ENCODE measurements at regions not wholly inside any gene's neighbourhood (a gene's known extent, or its start where the extent isn't known, plus 50 kb on each side); places are given as distances from the start of the nearest gene placed in this dataset.

DNA sequence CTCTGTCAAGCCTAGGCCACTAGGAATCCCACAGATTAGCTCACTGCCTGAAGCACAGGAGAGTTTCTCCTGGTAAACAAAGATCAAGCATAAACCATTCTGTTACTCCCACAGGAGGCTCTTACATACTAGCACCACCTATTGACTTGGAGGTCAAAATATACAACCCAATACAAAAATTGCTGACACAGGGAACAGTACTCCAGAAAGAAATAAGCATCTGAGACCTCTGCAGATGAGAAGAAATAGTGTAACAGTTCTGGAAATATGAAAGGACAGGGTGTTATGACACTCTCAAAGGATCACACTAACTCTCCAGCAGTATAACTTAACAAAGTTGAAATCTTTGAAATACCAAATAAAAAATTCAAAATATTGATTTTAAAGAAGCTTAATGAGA is 269.6 kb upstream of the ARRDC3 start:
- TF ChIP-seq, protein P1, sequence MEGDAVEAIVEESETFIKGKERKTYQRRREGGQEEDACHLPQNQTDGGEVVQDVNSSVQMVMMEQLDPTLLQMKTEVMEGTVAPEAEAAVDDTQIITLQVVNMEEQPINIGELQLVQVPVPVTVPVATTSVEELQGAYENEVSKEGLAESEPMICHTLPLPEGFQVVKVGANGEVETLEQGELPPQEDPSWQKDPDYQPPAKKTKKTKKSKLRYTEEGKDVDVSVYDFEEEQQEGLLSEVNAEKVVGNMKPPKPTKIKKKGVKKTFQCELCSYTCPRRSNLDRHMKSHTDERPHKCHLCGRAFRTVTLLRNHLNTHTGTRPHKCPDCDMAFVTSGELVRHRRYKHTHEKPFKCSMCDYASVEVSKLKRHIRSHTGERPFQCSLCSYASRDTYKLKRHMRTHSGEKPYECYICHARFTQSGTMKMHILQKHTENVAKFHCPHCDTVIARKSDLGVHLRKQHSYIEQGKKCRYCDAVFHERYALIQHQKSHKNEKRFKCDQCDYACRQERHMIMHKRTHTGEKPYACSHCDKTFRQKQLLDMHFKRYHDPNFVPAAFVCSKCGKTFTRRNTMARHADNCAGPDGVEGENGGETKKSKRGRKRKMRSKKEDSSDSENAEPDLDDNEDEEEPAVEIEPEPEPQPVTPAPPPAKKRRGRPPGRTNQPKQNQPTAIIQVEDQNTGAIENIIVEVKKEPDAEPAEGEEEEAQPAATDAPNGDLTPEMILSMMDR (IDR thresholded peaks at IDR 0.05) = no peak
- intact Hi-C loops (cut with DNase I, micrococcal nuclease) = no loop called here
- Histone ChIP-seq H3K4me3 (no peak overlapping the region), H3K4me1 (ENCODE audit: low read depth) (no peaks in the 10 kb centered on the region), H3K36me3 (ENCODE audit: low read depth) (no peaks in the 10 kb centered on the region), H3K9me3 (peaks cover 8% of the 10 kb centered on the region)
- ATAC-seq = no peak
- no peak for DNase-seq

DNA sequence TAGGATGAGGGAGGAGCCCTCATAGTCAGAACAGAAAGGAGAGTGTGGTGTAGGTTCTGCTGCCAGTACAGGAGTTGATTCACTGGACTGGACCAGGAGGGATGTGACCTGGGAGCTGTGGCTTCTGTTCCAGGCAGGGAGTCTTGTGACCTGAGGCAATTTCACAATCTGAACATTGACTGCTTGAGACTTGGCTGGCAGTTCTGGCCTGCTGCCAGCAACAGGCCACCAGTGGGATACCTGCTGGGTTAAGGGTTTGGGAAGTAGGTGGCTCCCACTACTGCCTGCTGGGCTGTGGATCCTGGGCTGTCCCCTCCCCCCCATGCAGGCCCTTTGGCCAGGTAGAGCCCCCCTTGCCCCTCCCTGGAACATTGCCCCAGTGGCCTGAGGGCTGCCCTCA is 268.6 kb upstream of the ARRDC3 start:
- TF ChIP-seq, protein P1 (IDR thresholded peaks at IDR 0.05) = no peak
- no peaks in the 10 kb centered on the region for H3K36me3 ChIP-seq (ENCODE audit: low read depth)
- no peak overlapping the region for H3K4me3 ChIP-seq
- ATAC-seq (no peak), DNase-seq (no peak)
- intact Hi-C loops (cut with DNase I, micrococcal nuclease) = no loop called here
- no peaks in the 10 kb centered on the region for H3K4me1 ChIP-seq (ENCODE audit: low read depth)
- H3K9me3 ChIP-seq = no peaks in the 10 kb centered on the region

- H3K9me3 ChIP-seq = no peaks in the 10 kb centered on the region
- intact Hi-C loops (cut with DNase I, micrococcal nuclease) = no loop called here
- H3K4me3 ChIP-seq = no peak overlapping the region
- TF ChIP-seq, protein P1 (IDR thresholded peaks at IDR 0.05) = no peak
- DNase-seq = no peak
- H3K4me1 ChIP-seq (ENCODE audit: low read depth) = no peaks in the 10 kb centered on the region
- H3K36me3 ChIP-seq (ENCODE audit: low read depth) = no peaks in the 10 kb centered on the region
- ATAC-seq = no peak
These were observed 262.2 kb upstream of the ARRDC3 start for GRCh38 chr5:91645347-91645746.

DNA sequence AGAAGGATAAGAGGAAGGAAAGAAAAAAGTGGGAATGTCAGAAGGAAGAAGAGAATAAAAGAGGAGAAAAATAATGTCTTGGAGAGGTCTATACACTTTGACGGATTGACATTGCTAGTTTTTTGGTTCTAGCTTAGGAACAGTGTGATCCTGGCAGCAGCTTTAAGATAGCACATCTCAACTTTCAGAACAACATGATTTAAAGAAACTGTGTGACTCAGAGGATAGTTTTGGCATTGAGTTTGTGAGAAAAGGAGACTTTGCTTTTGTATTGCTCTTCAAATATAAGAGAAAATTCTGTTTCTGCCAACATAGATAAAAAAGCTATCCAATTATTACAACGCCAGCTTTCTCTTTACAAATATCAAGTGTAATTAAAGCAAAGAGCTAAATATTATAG is 260.7 kb upstream of the ARRDC3 start:
- DNase-seq = no peak
- Histone ChIP-seq H3K4me3 (no peak overlapping the region), H3K36me3 (ENCODE audit: low read depth) (no peaks in the 10 kb centered on the region), H3K9me3 (no peaks in the 10 kb centered on the region), H3K4me1 (ENCODE audit: low read depth) (no peaks in the 10 kb centered on the region)
- TF ChIP-seq, protein P1 (IDR thresholded peaks at IDR 0.05) = no peak
- intact Hi-C loops (cut with DNase I, micrococcal nuclease) = no loop called here
- no peak for ATAC-seq

- no peak for ATAC-seq
- no peak overlapping the region for H3K4me3 ChIP-seq
- TF ChIP-seq, protein P1 (IDR thresholded peaks at IDR 0.05) = no peak
These were observed 259.5 kb upstream of the ARRDC3 start for GRCh38 chr5:91642581-91642980.

DNA sequence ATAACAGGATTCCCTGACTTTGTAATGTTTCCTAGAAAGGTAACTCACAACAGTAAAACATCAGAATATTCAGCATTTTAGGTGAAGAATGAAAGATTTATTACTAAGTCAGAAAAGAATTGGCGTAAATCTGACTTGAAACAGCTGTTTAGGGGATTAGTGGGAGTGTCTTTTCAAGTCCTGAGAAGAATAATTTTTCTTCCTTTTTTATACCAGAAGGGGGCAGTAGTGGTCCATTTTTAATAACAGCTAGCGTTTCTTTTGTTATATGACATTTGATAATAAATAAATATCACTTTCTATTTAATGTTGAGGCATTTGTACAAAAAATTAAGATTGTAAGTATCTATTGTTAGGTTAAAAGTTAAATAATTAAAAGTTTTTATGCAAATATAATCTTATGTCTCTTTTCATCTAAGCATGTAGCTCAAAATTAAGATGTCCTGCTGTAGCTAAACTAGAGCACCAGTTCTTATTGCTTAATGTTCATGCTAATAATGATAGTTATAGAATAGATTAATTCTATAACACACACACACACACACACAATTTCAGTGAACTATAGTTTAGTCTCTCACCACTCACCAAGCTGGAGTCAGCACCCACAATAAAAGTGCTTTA is 258.7 kb upstream of the ARRDC3 start:
- Histone ChIP-seq H3K4me3 (no peak overlapping the region), H3K9me3 (no peaks in the 10 kb centered on the region), H3K36me3 (ENCODE audit: low read depth) (no peaks in the 10 kb centered on the region), H3K4me1 (ENCODE audit: low read depth) (no peaks in the 10 kb centered on the region)
- TF ChIP-seq, protein P1 (IDR thresholded peaks at IDR 0.05) = no peak
- intact Hi-C loops (cut with DNase I, micrococcal nuclease) = no loop called here
- DNase-seq = no peak
- no peak for ATAC-seq

More at GRCh38 chr5:91642581-91642980, 259.5 kb upstream of the ARRDC3 start:
- Histone ChIP-seq H3K4me1 (ENCODE audit: low read depth) (no peaks in the 10 kb centered on the region), H3K36me3 (ENCODE audit: low read depth) (no peaks in the 10 kb centered on the region), H3K9me3 (no peaks in the 10 kb centered on the region)
- DNase-seq = no peak
- intact Hi-C loops (cut with DNase I, micrococcal nuclease) = no loop called here

All from mucosa of descending colon (tissue), 3 donors.